CD4-positive, alpha-beta T cell treated with Interferon alpha-2 for 1 hour (primary cell): ENCODE measurements at regions not wholly inside any gene's neighbourhood (a gene's known extent, or its start where the extent isn't known, plus 50 kb on each side); places are given as distances from the start of the nearest gene placed in this dataset.
A peak's percentile ranks its signal among the peaks of the same experiment; 100 is the strongest.

Source experiments
- DNase-seq, 2 donors: peaks; one replicate each; pipeline ENCODE4 v3.0.0-alpha.2; 2020 to 2022

- no peak for DNase-seq
Measured at GRCh38 chr17:77434136-77435114, 293.7 kb downstream of the SEC14L1 start.

GRCh38 chr17:77435272-77436057 is 294.7 kb downstream of the SEC14L1 start:
- DNase-seq, result peak; percentile 29 to 53

- DNase-seq, result no peak
Measured at GRCh38 chr17:77436058-77436442, 295.3 kb downstream of the SEC14L1 start.

- DNase-seq, result no peak
Measured at GRCh38 chr17:77436481-77436880, 295.7 kb downstream of the SEC14L1 start.

- DNase-seq, result peak in 1 of 2 donors; percentile 39
Measured at GRCh38 chr17:77437017-77437416, 296.2 kb downstream of the SEC14L1 start.

GRCh38 chr17:77437747-77438146 is 297.0 kb downstream of the SEC14L1 start:
- DNase-seq, result no peak

GRCh38 chr17:77438241-77439188 is 297.7 kb downstream of the SEC14L1 start:
- no peak for DNase-seq

- DNase-seq, result no peak
Measured at GRCh38 chr17:77439189-77440018, 298.6 kb downstream of the SEC14L1 start.

GRCh38 chr17:77440560-77440981 is 299.8 kb downstream of the SEC14L1 start:
- DNase-seq, result no peak

GRCh38 chr17:77441130-77441920 is 300.6 kb downstream of the SEC14L1 start:
- DNase-seq, result peak; percentile 77 to 83

GRCh38 chr17:77441940-77442339 is 301.2 kb downstream of the SEC14L1 start:
- DNase-seq, result no peak

GRCh38 chr17:77442976-77443747 is 302.4 kb downstream of the SEC14L1 start:
- no peak for DNase-seq

- no peak for DNase-seq
Measured at GRCh38 chr17:77443748-77444260, 303.0 kb downstream of the SEC14L1 start.

GRCh38 chr17:77444628-77444983 is 303.8 kb downstream of the SEC14L1 start:
- DNase-seq, result no peak

- peak; percentile 85 to 86 for DNase-seq
Measured at GRCh38 chr17:77444984-77445759, 304.4 kb downstream of the SEC14L1 start.

GRCh38 chr17:77445760-77446532 is 305.2 kb downstream of the SEC14L1 start:
- peak in 1 of 2 donors; percentile 63 for DNase-seq

GRCh38 chr17:77446940-77447634 is 306.3 kb downstream of the SEC14L1 start:
- no peak for DNase-seq
